ENCODE measurements at regions not wholly inside any gene's neighbourhood (a gene's known extent, or its start where the extent isn't known, plus 50 kb on each side); places are given as distances from the start of the nearest gene placed in this dataset.

- DNase-seq (ENCODE audit: insufficient read length, low spot score), result no peak
- no peak for FAIRE-seq
Measured at GRCh38 chr15:94021621-94022320, 209.6 kb upstream of the MCTP2 start.

GRCh38 chr15:94019062-94019461 is 212.3 kb upstream of the MCTP2 start:
- FAIRE-seq (no peak), DNase-seq (ENCODE audit: insufficient read length, low spot score) (no peak)

- FAIRE-seq (no peak), DNase-seq (ENCODE audit: insufficient read length, low spot score) (no peak)
Measured at GRCh38 chr15:94015324-94015723, 216.0 kb upstream of the MCTP2 start.

- FAIRE-seq (no peak), DNase-seq (ENCODE audit: insufficient read length, low spot score) (no peak)
Measured at GRCh38 chr15:94008104-94009074, 223.0 kb upstream of the MCTP2 start.

DNA sequence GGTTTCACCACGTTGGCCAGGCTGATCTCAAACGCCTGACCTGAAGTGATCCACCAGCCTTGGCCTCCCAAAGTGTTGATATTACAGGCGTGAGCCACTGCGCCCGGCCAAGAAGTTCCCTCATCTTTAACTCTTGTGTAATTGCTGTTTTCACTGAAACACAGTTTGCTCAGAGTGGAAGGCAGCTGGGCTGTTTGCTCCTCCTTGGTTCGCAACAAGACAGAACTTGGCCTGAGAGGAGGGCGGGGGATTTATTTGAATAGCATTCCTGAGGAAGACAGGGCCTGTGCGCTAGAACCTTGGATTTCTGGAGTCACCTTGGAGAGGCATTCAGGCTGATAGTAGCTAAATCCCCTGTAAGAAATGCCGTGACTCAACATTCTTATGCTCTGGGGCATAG is 226.7 kb upstream of the MCTP2 start:
- no peak for FAIRE-seq
- DNase-seq (ENCODE audit: insufficient read length, low spot score), result no peak

DNA sequence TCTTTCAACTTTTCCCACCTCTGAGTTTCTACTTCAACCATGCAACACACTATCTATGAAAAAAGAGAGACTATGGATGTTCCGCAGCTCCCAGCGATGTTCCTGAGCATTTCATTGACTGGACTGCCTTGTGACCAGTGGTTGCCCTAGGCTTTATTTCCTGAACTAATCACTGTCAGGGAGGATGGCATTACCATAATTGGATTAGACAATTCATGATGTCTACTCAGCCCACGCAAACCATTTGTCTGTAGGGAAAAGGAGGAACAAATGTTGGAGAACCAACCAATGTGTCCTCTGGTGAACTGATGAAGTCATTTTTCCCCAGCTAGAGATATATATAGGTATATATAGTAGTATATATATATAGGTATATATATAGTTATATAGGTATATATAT is 229.3 kb upstream of the MCTP2 start:
- DNase-seq (ENCODE audit: insufficient read length, low spot score), result no peak
- FAIRE-seq, result no peak

DNA sequence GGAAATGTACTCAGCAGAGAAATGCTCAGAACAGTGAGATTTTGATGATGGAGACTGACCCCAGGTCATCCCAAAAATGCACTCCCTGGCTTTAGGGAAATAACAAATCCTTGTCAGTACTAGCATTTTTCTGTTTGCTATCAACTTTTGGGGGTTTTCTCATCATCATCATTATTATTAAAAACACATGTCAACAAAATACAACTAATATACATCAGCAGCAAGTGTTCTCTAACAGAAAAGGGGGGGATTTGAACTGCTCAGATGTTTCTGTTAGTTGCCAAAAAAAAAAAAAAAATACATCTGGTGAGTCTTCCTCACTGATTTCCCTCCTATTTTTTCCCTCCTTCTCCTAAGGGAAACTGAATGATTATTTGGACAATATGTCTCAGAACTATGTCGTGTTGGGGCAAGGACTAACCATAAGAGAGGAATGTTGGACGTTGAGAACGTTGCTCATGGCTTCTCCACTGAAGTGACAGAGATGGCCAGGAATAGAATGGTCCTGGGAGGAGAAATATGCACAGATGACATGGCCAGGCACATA is 230.0 kb upstream of the MCTP2 start:
- FAIRE-seq (no peak), DNase-seq (ENCODE audit: insufficient read length, low spot score) (no peak)

DNA sequence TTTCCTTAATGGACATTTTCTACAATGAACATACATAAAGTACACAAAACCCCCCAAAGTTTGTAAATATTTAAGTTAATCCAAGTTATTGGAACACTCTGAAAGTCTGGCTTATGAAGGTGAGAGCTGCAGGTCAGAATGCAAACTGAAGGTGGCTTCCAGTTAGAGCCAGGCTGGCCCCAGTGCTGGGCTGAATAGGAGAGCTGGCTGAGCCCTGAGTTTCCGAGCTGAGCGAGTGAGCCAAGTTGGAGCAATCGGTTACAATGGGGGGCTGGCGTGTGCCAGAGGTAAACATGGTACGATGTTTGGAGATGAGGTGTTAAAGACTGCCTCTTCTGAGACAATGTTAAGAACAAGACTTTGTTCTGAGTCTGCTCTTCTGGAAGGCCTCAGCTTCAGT is 230.8 kb upstream of the MCTP2 start:
- no peak for FAIRE-seq
- DNase-seq (ENCODE audit: insufficient read length, low spot score), result no peak

DNA sequence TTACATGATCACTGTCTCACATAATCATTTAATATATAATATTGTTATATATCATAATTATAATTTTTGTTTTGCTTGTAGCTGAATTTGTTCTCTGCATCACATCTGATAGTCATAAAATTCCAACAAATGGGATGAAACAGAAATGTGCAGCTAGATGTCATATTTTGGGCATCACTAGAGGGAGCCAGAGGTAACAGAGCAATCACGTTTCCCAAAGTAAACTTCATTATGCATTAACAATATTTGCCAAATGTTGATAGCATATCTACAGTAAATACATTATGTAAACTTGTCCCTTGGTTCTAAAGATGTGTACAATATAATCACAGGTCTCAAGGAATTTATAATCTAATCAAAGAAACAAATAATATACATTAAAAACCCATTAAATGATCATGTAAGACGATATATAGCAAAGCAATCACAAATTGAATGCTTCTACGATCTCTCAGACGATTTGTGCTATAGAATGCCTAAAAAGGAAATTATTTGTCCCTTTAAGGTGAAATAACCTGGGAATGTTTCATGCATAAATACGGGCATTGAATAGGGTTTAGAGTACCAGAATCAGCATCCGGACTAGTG is 234.2 kb upstream of the MCTP2 start:
- no peak for FAIRE-seq
- DNase-seq (ENCODE audit: insufficient read length, low spot score), result peak; percentile 10

GRCh38 chr15:93989440-93989998 is 241.8 kb upstream of the MCTP2 start:
- FAIRE-seq, result no peak
- DNase-seq (ENCODE audit: insufficient read length, low spot score), result no peak

- DNase-seq (ENCODE audit: insufficient read length, low spot score), result no peak
- FAIRE-seq, result no peak
Measured at GRCh38 chr15:93987068-93987467, 244.3 kb upstream of the MCTP2 start.

DNA sequence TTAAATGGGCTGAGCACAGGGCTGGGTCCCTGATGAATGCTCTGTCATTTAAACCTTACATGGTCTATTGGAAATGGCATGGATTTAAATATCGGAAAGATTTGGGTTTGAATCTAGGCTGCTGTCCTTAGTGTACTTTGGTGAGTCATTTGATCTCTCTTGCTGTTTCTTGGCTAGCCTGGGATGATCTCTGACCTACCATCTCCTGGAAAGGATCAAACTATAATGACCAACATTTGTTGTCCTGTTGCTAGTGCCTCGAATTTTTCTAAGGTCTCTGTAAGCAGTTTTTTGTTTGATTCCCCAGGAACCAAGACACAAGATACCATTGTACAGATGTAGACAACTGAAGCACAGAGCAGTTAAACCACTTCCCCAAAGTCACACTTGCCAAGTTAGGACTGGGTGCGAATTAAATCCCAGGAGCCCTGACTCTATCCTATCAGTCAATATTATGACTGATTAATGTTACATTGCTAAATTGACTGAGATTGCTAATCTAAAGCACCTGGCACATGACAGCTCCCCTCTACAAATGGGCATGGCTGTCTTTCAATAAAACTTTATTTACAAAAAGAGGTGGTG is 244.9 kb upstream of the MCTP2 start:
- FAIRE-seq (no peak), DNase-seq (ENCODE audit: insufficient read length, low spot score) (no peak)

DNA sequence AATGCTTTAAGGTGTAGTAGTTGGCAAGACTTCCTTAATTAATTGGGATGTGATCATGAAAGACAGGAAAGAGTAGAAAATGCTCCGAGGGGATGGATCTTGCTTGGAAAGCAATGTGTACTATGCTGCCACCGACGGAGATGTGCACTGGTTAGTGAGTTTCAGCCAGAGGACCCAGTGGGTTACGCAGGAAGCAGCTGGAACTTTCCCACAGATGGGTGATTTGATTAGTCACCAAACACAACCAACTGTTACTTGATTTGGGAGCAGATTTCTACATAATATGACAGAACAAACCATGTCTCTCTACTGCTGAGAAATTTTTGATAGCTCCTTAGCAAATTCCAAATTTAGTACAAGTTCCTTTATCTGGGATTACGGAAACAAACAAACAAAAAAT is 245.4 kb upstream of the MCTP2 start:
- DNase-seq (ENCODE audit: insufficient read length, low spot score) (no peak), FAIRE-seq (no peak)

- FAIRE-seq, result no peak
- DNase-seq (ENCODE audit: insufficient read length, low spot score), result no peak
Measured at GRCh38 chr15:93985176-93985575, 246.2 kb upstream of the MCTP2 start.

GRCh38 chr15:93983526-93983925 is 247.8 kb upstream of the MCTP2 start:
- DNase-seq (ENCODE audit: insufficient read length, low spot score) (no peak), FAIRE-seq (no peak)

GRCh38 chr15:93982226-93982727 is 249.1 kb upstream of the MCTP2 start:
- FAIRE-seq, result no peak
- DNase-seq (ENCODE audit: insufficient read length, low spot score), result no peak

DNA sequence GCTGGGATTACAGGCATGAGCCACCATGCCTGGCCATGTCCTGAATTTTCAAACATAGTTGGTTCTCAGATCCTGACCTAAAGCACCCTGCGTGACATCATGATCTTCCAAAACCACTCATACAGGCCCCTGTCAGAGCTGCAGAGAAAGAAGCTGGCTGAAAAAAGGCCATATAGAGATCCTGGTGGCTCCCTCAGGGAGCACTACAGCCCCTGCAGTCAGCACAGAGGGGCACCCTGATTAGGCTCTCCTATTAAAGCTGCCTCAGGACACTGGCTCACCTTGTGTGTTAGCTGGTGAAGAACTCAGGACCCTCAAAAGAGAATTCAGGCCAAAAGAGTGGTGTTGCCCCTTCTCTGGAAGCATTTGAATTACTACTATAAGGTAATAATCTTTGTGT is 249.7 kb upstream of the MCTP2 start:
- no peak for DNase-seq (ENCODE audit: insufficient read length, low spot score)
- FAIRE-seq, result no peak

GRCh38 chr15:93980261-93980911 is 251.0 kb upstream of the MCTP2 start:
- FAIRE-seq (no peak), DNase-seq (ENCODE audit: insufficient read length, low spot score) (no peak)

- no peak for DNase-seq (ENCODE audit: insufficient read length, low spot score)
- no peak for FAIRE-seq
Measured at GRCh38 chr15:93974804-93975481, 256.4 kb upstream of the MCTP2 start.
